Liver (tissue), 3 donors: ENCODE measurements at regions not wholly inside any gene's neighbourhood (a gene's known extent, or its start where the extent isn't known, plus 50 kb on each side); places are given as distances from the start of the nearest gene placed in this dataset.

Experiments used
- EGR1 ChIP-seq, 2 donors: IDR thresholded peaks; 2 replicates each; pipeline ENCODE4 v1.6.1; 2016 to 2018; ENCODE audit warnings: antibody characterized with exemption in 2 of 2, low read depth in 2 of 2
- JUND ChIP-seq, 2 donors: IDR thresholded peaks; 2 replicates each; pipeline ENCODE4 v1.6.1; 2016; ENCODE audit warnings: antibody characterized with exemption in 2 of 2
- NR2F2 ChIP-seq: IDR thresholded peaks from 2 replicates; pipeline ENCODE4 v1.6.1; 2016; ENCODE audit warnings: antibody characterized with exemption
- RAD21 ChIP-seq, 2 donors: IDR thresholded peaks; 2 replicates each; pipeline ENCODE4 v1.6.1; 2016; ENCODE audit warnings: antibody characterized with exemption in 2 of 2, mild to moderate bottlenecking in 2 of 2
- SP1 ChIP-seq: IDR thresholded peaks from 2 replicates; pipeline ENCODE4 v1.6.1; 2018; ENCODE audit warnings: antibody characterized with exemption, mild to moderate bottlenecking
- TF ChIP-seq, protein P1 (sequence below): fragments of 150-350 bp; IDR thresholded peaks from 2 replicates; pipeline ENCODE4 v1.5.1; 2017; ENCODE audit warnings: improper control_type of control experiment, low read depth, low read length; ENCODE audit not compliant: missing input control
- TF ChIP-seq, protein P2 (sequence below): IDR thresholded peaks from 2 replicates; pipeline ENCODE4 v1.6.1; 2016; ENCODE audit warnings: antibody characterized with exemption
- TF ChIP-seq, protein P3 (sequence below): IDR thresholded peaks from 2 replicates; pipeline ENCODE4 v1.6.1; 2016; ENCODE audit warnings: antibody characterized with exemption
- donor health status: healthy.
- donor health status: healthy.

DNA sequence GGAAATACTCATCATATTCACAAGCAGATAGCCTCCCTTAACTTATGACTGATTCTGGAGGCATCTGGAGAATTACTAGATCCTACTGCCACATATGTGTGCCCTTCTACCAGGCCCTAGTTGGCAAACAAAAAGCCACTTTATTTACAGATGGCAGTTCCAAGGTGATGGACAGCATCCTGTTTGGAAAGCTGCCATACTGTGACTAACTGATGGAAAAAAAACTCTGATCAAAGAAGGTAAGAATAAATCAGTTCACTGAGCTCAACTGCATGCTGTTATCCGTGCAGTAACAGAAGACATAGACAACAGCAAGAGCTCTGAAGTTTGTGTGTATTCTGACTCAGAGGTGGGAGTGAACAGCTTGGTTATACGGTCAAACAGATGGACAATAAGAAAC lies 279.8 kb upstream of the POU5F2 start:
- TF ChIP-seq NR2F2 (no peak), JUND (IDR thresholded peaks at IDR 0.05) (no peak), RAD21 (IDR thresholded peaks at IDR 0.05) (no peak), SP1 (no peak), EGR1 (IDR thresholded peaks at IDR 0.05; ENCODE audit: low read depth in 2 of 2) (no peak)
- TF ChIP-seq, protein P1, sequence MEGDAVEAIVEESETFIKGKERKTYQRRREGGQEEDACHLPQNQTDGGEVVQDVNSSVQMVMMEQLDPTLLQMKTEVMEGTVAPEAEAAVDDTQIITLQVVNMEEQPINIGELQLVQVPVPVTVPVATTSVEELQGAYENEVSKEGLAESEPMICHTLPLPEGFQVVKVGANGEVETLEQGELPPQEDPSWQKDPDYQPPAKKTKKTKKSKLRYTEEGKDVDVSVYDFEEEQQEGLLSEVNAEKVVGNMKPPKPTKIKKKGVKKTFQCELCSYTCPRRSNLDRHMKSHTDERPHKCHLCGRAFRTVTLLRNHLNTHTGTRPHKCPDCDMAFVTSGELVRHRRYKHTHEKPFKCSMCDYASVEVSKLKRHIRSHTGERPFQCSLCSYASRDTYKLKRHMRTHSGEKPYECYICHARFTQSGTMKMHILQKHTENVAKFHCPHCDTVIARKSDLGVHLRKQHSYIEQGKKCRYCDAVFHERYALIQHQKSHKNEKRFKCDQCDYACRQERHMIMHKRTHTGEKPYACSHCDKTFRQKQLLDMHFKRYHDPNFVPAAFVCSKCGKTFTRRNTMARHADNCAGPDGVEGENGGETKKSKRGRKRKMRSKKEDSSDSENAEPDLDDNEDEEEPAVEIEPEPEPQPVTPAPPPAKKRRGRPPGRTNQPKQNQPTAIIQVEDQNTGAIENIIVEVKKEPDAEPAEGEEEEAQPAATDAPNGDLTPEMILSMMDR: no peak
- TF ChIP-seq, protein P2, sequence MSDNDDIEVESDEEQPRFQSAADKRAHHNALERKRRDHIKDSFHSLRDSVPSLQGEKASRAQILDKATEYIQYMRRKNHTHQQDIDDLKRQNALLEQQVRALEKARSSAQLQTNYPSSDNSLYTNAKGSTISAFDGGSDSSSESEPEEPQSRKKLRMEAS: no peak
- TF ChIP-seq, protein P3, sequence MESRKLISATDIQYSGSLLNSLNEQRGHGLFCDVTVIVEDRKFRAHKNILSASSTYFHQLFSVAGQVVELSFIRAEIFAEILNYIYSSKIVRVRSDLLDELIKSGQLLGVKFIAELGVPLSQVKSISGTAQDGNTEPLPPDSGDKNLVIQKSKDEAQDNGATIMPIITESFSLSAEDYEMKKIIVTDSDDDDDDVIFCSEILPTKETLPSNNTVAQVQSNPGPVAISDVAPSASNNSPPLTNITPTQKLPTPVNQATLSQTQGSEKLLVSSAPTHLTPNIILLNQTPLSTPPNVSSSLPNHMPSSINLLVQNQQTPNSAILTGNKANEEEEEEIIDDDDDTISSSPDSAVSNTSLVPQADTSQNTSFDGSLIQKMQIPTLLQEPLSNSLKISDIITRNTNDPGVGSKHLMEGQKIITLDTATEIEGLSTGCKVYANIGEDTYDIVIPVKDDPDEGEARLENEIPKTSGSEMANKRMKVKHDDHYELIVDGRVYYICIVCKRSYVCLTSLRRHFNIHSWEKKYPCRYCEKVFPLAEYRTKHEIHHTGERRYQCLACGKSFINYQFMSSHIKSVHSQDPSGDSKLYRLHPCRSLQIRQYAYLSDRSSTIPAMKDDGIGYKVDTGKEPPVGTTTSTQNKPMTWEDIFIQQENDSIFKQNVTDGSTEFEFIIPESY: no peak
